D721Med (cell line): ENCODE measurements at regions not wholly inside any gene's neighbourhood (a gene's known extent, or its start where the extent isn't known, plus 50 kb on each side); places are given as distances from the start of the nearest gene placed in this dataset.

Experiments used
- DNase-seq: peaks from one replicate; pipeline ENCODE4 v3.0.0; 2011; ENCODE audit warnings: low spot score; ENCODE audit not compliant: insufficient read length
- FAIRE-seq: peaks from 2 replicates; lab custom pipeline; 2011; peaks lifted over from hg19 to GRCh38; lab: Jason Lieb, UNC
- CTCF ChIP-seq: IDR thresholded peaks from 2 replicates; pipeline ENCODE4 v1.5.1; 2012; ENCODE audit warnings: mild to moderate bottlenecking, control low read depth; ENCODE audit not compliant: insufficient read depth; ENCODE audit errors: missing control alignments

- TF ChIP-seq CTCF: no peak
- no peak for FAIRE-seq
These were observed 89.8 kb upstream of the SMIM23 start for GRCh38 chr5:171695804-171696203.

DNA sequence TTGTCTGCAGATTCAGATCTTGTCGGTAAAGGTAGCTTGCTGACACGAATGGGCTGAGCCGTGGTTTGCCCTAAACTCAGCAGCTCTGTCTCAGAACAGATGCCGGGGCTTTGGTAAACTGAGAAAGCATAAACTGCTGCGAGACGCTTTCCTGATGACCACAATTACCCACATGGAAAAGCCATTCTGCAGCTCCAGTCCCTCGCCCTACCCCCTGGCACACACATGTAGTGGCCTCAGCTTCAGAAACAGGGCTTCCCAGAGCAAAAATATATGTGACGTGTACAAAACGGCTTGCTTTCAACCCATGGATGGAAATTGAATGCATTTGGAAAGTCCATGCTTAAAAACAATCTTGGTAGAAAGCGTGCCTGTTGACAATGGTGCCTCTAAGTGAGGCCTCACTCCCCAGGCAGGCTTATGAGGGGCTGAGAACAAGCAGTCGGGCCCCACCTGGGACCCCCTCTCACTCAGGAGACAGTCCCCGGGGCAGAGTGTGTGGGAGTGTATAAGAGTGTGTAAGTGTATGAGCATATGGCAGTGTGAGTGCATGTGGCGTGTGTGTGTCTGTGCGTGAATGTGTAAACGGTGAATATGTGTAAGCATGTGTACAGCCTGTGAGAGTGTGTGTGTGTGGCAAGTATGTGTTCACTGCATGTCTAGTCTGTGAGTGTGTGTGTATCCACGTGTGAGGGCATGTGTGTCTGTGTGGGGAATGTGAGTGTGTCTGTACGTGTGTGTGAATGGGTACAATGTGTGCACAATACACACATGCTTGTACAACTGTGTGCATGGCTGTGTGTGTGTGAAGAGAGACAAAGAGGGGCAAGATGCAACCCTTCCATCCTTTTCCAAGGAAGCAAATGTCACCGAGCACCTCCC, 88.2 kb upstream of the SMIM23 start:
- DNase-seq: no peak
- no peak for TF ChIP-seq CTCF
- FAIRE-seq: no peak

More at GRCh38 chr5:171695804-171696203, 89.8 kb upstream of the SMIM23 start:
- DNase-seq: no peak

DNA sequence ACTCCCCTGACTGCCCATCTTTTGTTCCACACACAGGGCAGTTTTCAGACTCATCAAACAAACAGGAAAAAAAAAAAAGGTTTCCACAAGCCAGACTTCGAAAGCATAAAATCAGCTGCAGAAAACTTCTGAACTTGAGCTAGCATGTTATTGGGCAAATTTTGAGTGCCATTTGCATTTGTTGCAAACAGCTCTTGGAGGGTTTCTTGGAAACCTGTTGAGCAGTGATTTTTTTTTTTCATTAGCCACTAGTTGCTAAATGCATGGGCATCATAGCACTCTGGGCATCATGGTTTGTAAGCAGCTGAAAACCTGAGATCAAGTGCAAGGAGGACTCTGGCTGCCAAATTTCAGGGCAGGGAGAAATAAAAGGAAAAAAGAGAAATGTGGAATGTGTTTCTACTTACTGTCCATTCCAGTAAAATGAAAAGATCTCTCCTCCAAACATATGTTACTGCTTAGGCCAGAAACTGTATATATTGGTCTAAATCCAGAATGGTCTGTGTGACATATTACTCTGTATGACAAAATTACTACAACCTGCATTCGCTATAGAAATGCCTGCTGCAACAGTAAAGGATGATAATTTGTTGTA, 85.2 kb upstream of the SMIM23 start:
- FAIRE-seq (no peak), DNase-seq (no peak)
- TF ChIP-seq CTCF: no peak

- TF ChIP-seq CTCF: no peak
- FAIRE-seq: no peak
- no peak for DNase-seq
These were observed 84.5 kb upstream of the SMIM23 start for GRCh38 chr5:171701100-171701541.

DNA sequence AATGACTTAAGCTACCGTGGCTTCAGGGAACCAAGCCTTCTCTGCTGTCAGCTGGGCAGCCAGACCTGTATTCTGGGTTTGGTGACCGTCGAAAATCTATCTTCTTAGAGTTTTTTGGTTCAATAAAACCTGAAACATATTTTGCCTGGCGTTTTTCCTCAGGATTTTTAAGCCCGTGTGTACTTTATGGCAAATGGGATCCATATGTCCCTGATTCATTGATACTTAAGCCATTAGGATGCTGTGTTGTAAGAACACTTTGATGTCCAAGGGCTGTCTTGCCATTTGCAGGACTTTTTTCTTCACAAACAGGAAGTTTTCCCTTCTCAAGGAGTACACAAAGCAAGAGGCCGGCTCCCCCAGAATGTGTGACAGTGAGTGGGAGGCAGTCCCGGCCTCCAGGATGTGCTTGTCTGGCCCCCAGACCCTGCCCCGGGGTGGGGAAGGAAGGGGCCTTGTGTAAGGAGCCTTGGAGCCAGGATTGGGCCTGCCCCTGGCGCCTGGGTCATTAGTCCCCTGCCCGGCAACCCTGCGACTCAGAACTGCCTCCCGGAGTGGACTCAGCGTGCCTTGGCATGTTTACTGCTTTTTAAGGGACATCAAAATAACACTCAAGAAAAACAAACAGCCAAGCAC, 83.4 kb upstream of the SMIM23 start:
- no peak for FAIRE-seq
- no peak for DNase-seq
- no peak for TF ChIP-seq CTCF

GRCh38 chr5:171703146-171703545, 82.5 kb upstream of the SMIM23 start:
- no peak for FAIRE-seq
- no peak for DNase-seq
- TF ChIP-seq CTCF: no peak
